ENCODE measurements at regions not wholly inside any gene's neighbourhood (a gene's known extent, or its start where the extent isn't known, plus 50 kb on each side); places are given as distances from the start of the nearest gene placed in this dataset.

GRCh38 chr16:35711958-35712357 lies 2252.5 kb downstream of the TP53TG3F start:
- Histone ChIP-seq H3K36me3 (ENCODE audit: control insufficient read depth in 2 of 2, insufficient read depth in 1 of 2, low read length in 2 of 2) (no peaks in the 10 kb centered on the region), H3K4me3 (ENCODE audit: low read depth, low read length) (no peak overlapping the region), H3K9me3 (ENCODE audit: control insufficient read depth, insufficient read depth, low read depth, low read length) (no peaks in the 10 kb centered on the region), H3K27ac (ENCODE audit: extremely low read depth, low read depth, low read length) (no peak overlapping the region), H3K4me1 (ENCODE audit: control insufficient read depth, insufficient read depth, low read length) (no peaks in the 10 kb centered on the region)
- TF ChIP-seq KLF8 (tag by site-specific recombination; IDR thresholded peaks at IDR 0.05) (no peak), ZNF366 (tag by site-specific recombination; conservative IDR thresholded peaks at IDR 0.05) (no peak), ZSCAN16 (tag by site-specific recombination; IDR thresholded peaks at IDR 0.05) (no peak), ZNF16 (tag by site-specific recombination; IDR thresholded peaks at IDR 0.05; ENCODE audit: low read depth) (no peak), KLF17 (tag by site-specific recombination; IDR thresholded peaks at IDR 0.05) (no peak)
- CTCF ChIA-PET = no interaction called here
- POLR2A ChIA-PET = no interaction called here

GRCh38 chr16:35713762-35714650 lies 2254.6 kb downstream of the TP53TG3F start:
- Histone ChIP-seq H3K36me3 (ENCODE audit: control insufficient read depth in 2 of 2, insufficient read depth in 1 of 2, low read length in 2 of 2) (no peaks in the 10 kb centered on the region), H3K9me3 (ENCODE audit: control insufficient read depth, insufficient read depth, low read depth, low read length) (no peaks in the 10 kb centered on the region), H3K4me1 (ENCODE audit: control insufficient read depth, insufficient read depth, low read length) (no peaks in the 10 kb centered on the region), H3K27ac (ENCODE audit: extremely low read depth, low read depth, low read length) (no peak overlapping the region), H3K4me3 (ENCODE audit: low read depth, low read length) (no peak overlapping the region)
- CTCF ChIA-PET = no interaction called here
- POLR2A ChIA-PET = no interaction called here
- TF ChIP-seq ZNF658 (tag by site-specific recombination; IDR thresholded peaks at IDR 0.05) (no peak), ZNF24 (tag by site-specific recombination; IDR thresholded peaks at IDR 0.05) (no peak), ZNF350 (tag by site-specific recombination; IDR thresholded peaks at IDR 0.05) (no peak), ZNF16 (tag by site-specific recombination; IDR thresholded peaks at IDR 0.05; ENCODE audit: low read depth) (no peak), ZNF274 (IDR thresholded peaks at IDR 0.05; ENCODE audit: low read length) (no peak), ZNF274 (tag by site-specific recombination; IDR thresholded peaks at IDR 0.05; ENCODE audit: borderline replicate concordance) (no peak), ZNF621 (tag by site-specific recombination; IDR thresholded peaks at IDR 0.05) (no peak), ZNF184 (tag by site-specific recombination; IDR thresholded peaks at IDR 0.05) (no peak), ZNF791 (tag by site-specific recombination; IDR thresholded peaks at IDR 0.05) (no peak)

- ChIA-PET CTCF (no interaction called here), POLR2A (no interaction called here)
- Histone ChIP-seq H3K4me1 (ENCODE audit: control insufficient read depth, insufficient read depth, low read length) (no peaks in the 10 kb centered on the region), H3K4me3 (ENCODE audit: low read depth, low read length) (no peak overlapping the region), H3K9me3 (ENCODE audit: control insufficient read depth, insufficient read depth, low read depth, low read length) (no peaks in the 10 kb centered on the region), H3K27ac (ENCODE audit: extremely low read depth, low read depth, low read length) (no peak overlapping the region), H3K36me3 (ENCODE audit: control insufficient read depth in 2 of 2, insufficient read depth in 1 of 2, low read length in 2 of 2) (no peaks in the 10 kb centered on the region)
- TF ChIP-seq PRDM4 (tag by site-specific recombination; IDR thresholded peaks at IDR 0.05) = no peak
Observed at GRCh38 chr16:35714665-35715064, 2255.3 kb downstream of the TP53TG3F start.

GRCh38 chr16:35724551-35724950 lies 2265.1 kb downstream of the TP53TG3F start:
- Histone ChIP-seq H3K4me3 (ENCODE audit: low read depth, low read length) (no peak overlapping the region), H3K4me1 (ENCODE audit: control insufficient read depth, insufficient read depth, low read length) (no peaks in the 10 kb centered on the region), H3K9me3 (ENCODE audit: control insufficient read depth, insufficient read depth, low read depth, low read length) (no peaks in the 10 kb centered on the region), H3K27ac (ENCODE audit: extremely low read depth, low read depth, low read length) (no peak overlapping the region), H3K36me3 (ENCODE audit: control insufficient read depth in 2 of 2, insufficient read depth in 1 of 2, low read length in 2 of 2) (no peaks in the 10 kb centered on the region)
- ChIA-PET POLR2A (no interaction called here), CTCF (no interaction called here)
- TF ChIP-seq ZNF302 (tag by site-specific recombination; IDR thresholded peaks at IDR 0.05; ENCODE audit: low read depth) (no peak), HOXD13 (CRISPR knock-in tag; IDR thresholded peaks at IDR 0.05; ENCODE audit: borderline replicate concordance) (no peak), MYNN (tag by site-specific recombination; IDR thresholded peaks at IDR 0.05; ENCODE audit: borderline replicate concordance) (no peak), ZNF138 (tag by site-specific recombination; IDR thresholded peaks at IDR 0.05; ENCODE audit: borderline replicate concordance) (no peak), KLF7 (tag by site-specific recombination; IDR thresholded peaks at IDR 0.05; ENCODE audit: borderline replicate concordance) (no peak), GLI4 (tag by site-specific recombination; IDR thresholded peaks at IDR 0.05) (no peak), ZNF571 (tag by site-specific recombination; IDR thresholded peaks at IDR 0.05) (no peak), KLF10 (tag by site-specific recombination; IDR thresholded peaks at IDR 0.05) (no peak), ZNF837 (tag by site-specific recombination; IDR thresholded peaks at IDR 0.05) (no peak), ZNF19 (tag by site-specific recombination; IDR thresholded peaks at IDR 0.05; ENCODE audit: low read depth) (no peak), SCRT1 (tag by site-specific recombination; IDR thresholded peaks at IDR 0.05; ENCODE audit: borderline replicate concordance) (no peak)
